ENCODE measurements at regions not wholly inside any gene's neighbourhood (a gene's known extent, or its start where the extent isn't known, plus 50 kb on each side); places are given as distances from the start of the nearest gene placed in this dataset.

GRCh38 chr6:85245004-85245403 is 204.9 kb upstream of the NT5E start:
- H2AFZ ChIP-seq (ENCODE audit: low read length): no peak overlapping the region
- no peaks in the 10 kb centered on the region for H3K9me2 ChIP-seq (ENCODE audit: low read depth, low read length)
- no peak overlapping the region for H3K4me3 ChIP-seq (ENCODE audit: low read depth, low read length, poor library complexity, severe bottlenecking)

GRCh38 chr6:85241498-85242052 is 208.3 kb upstream of the NT5E start:
- no peak overlapping the region for H3K4me2 ChIP-seq (ENCODE audit: low read length)
- no peak overlapping the region for H3K4me3 ChIP-seq (ENCODE audit: low read depth, low read length, poor library complexity, severe bottlenecking)
- no peaks in the 10 kb centered on the region for H3K27me3 ChIP-seq (ENCODE audit: insufficient read depth, low read length)
- no peaks in the 10 kb centered on the region for H3K36me3 ChIP-seq (ENCODE audit: insufficient read depth, low read length)
- no peaks in the 10 kb centered on the region for H3K79me2 ChIP-seq (ENCODE audit: insufficient read depth, low read length)
- no peak overlapping the region for H3K27ac ChIP-seq (ENCODE audit: low read depth, low read length, poor library complexity, severe bottlenecking)
- H4K20me1 ChIP-seq (ENCODE audit: insufficient read depth, low read length): no peaks in the 10 kb centered on the region
- no peaks in the 10 kb centered on the region for H3K9me2 ChIP-seq (ENCODE audit: low read depth, low read length)
- TF ChIP-seq EZH2 (IDR thresholded peaks at IDR 0.05; ENCODE audit: borderline replicate concordance, low read length): no peak
- no peak for TF ChIP-seq CTCF (IDR thresholded peaks at IDR 0.05; ENCODE audit: low read length)
- no peaks in the 10 kb centered on the region for H3F3A ChIP-seq (ENCODE audit: insufficient read depth, low read length)
- no peaks in the 10 kb centered on the region for H3K9me3 ChIP-seq (ENCODE audit: low read length)
- H3K9ac ChIP-seq (ENCODE audit: low read length): no peak overlapping the region
- no peaks in the 10 kb centered on the region for H3K4me1 ChIP-seq (ENCODE audit: insufficient read depth, low read length, severe bottlenecking)
- H2AFZ ChIP-seq (ENCODE audit: low read length): no peak overlapping the region

More at GRCh38 chr6:85245004-85245403, 204.9 kb upstream of the NT5E start:
- Histone ChIP-seq H3K36me3 (ENCODE audit: insufficient read depth, low read length) (no peaks in the 10 kb centered on the region), H3F3A (ENCODE audit: insufficient read depth, low read length) (no peaks in the 10 kb centered on the region), H3K4me1 (ENCODE audit: insufficient read depth, low read length, severe bottlenecking) (no peaks in the 10 kb centered on the region), H3K79me2 (ENCODE audit: insufficient read depth, low read length) (no peaks in the 10 kb centered on the region), H3K4me2 (ENCODE audit: low read length) (no peak overlapping the region), H3K9ac (ENCODE audit: low read length) (no peak overlapping the region), H4K20me1 (ENCODE audit: insufficient read depth, low read length) (no peaks in the 10 kb centered on the region), H3K9me3 (ENCODE audit: low read length) (no peaks in the 10 kb centered on the region), H3K27me3 (ENCODE audit: insufficient read depth, low read length) (no peaks in the 10 kb centered on the region), H3K27ac (ENCODE audit: low read depth, low read length, poor library complexity, severe bottlenecking) (no peak overlapping the region)
- TF ChIP-seq CTCF (IDR thresholded peaks at IDR 0.05; ENCODE audit: low read length) (no peak), EZH2 (IDR thresholded peaks at IDR 0.05; ENCODE audit: borderline replicate concordance, low read length) (no peak)

- Histone ChIP-seq H3K9me3 (ENCODE audit: low read length) (no peaks in the 10 kb centered on the region), H3K9me2 (ENCODE audit: low read depth, low read length) (no peaks in the 10 kb centered on the region), H3K79me2 (ENCODE audit: insufficient read depth, low read length) (no peaks in the 10 kb centered on the region), H3K4me3 (ENCODE audit: low read depth, low read length, poor library complexity, severe bottlenecking) (no peak overlapping the region), H3K36me3 (ENCODE audit: insufficient read depth, low read length) (no peaks in the 10 kb centered on the region), H3K27me3 (ENCODE audit: insufficient read depth, low read length) (no peaks in the 10 kb centered on the region), H3F3A (ENCODE audit: insufficient read depth, low read length) (no peaks in the 10 kb centered on the region), H3K9ac (ENCODE audit: low read length) (no peak overlapping the region), H2AFZ (ENCODE audit: low read length) (no peak overlapping the region), H4K20me1 (ENCODE audit: insufficient read depth, low read length) (no peaks in the 10 kb centered on the region), H3K4me2 (ENCODE audit: low read length) (no peak overlapping the region), H3K27ac (ENCODE audit: low read depth, low read length, poor library complexity, severe bottlenecking) (no peak overlapping the region), H3K4me1 (ENCODE audit: insufficient read depth, low read length, severe bottlenecking) (no peaks in the 10 kb centered on the region)
- TF ChIP-seq CTCF (IDR thresholded peaks at IDR 0.05; ENCODE audit: low read length) (no peak), EZH2 (IDR thresholded peaks at IDR 0.05; ENCODE audit: borderline replicate concordance, low read length) (no peak)
Observed at GRCh38 chr6:85240787-85241385, 209.0 kb upstream of the NT5E start.
